ENCODE measurements at regions not wholly inside any gene's neighbourhood (a gene's known extent, or its start where the extent isn't known, plus 50 kb on each side); places are given as distances from the start of the nearest gene placed in this dataset.

DNA sequence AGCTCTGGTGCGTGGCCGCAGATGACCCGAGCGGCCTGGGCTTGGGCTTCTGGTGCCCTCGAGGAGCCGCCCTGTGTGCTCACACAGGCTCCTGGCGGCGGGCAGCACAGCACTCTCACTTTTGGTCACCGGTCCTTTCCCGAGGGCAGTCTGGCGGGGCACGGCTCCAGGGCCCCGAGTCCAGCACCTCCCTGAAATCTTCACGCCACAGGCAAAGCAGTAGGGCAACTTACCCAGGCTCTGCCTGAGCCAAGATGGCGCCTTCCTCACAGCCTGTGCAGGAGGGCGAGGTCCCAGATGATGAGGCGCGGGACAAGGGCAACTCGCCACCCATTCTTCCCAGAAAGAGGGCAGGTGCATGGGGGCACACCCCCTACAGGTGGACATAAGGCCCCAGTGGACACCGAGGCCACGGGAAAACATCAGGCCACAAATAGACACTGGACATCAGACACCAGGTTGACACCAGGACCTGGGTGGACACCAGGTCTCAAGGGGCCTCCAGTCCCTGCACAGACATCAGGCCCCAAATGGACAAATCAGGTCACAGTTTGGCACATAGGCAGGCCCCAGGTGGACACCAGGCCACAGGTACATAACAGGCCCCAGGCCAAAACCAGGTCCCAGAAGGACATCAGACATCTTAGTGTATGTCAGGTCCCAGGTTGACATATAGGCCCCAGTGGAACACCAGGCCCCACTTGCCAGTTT is 57.6 kb upstream of the SEPTIN5 start:
- Histone ChIP-seq H3K27me3 (no peaks in the 10 kb centered on the region), H3K4me3 (no peak overlapping the region), H3K9me3 (no peaks in the 10 kb centered on the region), H3K36me3 (replicated peaks in 1 of 2; ENCODE audit: insufficient read depth in 1 of 2, low read depth in 2 of 2) (no peaks in the 10 kb centered on the region), H3K27ac (no peak overlapping the region), H3K4me1 (no peaks in the 10 kb centered on the region)
- ATAC-seq (no peak), DNase-seq (no peak)
- TF ChIP-seq POLR2A (IDR thresholded peaks at IDR 0.05) = no peak
- TF ChIP-seq, protein P1, sequence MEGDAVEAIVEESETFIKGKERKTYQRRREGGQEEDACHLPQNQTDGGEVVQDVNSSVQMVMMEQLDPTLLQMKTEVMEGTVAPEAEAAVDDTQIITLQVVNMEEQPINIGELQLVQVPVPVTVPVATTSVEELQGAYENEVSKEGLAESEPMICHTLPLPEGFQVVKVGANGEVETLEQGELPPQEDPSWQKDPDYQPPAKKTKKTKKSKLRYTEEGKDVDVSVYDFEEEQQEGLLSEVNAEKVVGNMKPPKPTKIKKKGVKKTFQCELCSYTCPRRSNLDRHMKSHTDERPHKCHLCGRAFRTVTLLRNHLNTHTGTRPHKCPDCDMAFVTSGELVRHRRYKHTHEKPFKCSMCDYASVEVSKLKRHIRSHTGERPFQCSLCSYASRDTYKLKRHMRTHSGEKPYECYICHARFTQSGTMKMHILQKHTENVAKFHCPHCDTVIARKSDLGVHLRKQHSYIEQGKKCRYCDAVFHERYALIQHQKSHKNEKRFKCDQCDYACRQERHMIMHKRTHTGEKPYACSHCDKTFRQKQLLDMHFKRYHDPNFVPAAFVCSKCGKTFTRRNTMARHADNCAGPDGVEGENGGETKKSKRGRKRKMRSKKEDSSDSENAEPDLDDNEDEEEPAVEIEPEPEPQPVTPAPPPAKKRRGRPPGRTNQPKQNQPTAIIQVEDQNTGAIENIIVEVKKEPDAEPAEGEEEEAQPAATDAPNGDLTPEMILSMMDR (IDR thresholded peaks at IDR 0.05) = no peak
- 91 to 95% methylated on average over 4 to 12 of the region's 21 CpGs for WGBS, 2 donors
- intact Hi-C loops (cut with DNase I) = no loop called here

DNA sequence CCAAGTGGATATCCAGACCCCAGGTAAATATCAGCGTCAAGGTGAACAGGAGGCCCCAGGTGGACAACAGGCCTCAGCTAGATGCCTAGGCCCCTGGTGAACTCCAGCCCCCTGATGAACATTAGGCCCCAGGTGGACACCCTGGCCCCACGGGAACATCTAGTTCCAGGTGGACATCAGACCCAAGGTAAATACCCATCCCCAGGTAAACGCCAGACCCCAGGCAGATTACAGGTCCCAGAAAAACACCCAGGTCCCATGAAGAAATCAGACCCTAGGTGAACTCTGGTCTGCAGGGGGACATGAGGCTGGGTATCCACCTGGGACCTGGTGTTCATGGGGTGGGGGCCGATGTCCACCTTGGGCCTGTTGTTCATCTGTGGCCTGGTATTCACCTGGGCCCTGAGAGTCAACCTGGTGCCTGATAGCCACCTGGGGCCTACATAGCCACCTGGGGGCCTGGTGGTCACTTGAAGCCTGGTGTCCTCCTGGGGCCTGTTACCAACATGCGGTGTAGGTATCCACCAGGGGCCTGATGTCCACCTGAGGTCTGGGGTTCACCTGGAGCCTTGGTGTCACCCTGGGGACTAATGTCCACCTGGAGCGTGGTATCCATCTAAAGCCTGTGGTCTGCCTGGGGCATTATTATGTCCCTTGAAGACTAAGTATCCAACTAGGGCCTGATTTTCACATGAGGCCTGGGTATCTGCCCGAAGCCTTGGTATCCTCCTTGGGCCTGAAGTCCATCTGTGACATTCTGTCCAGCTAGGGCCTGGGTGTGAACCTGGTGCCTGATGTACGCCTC is 56.8 kb upstream of the SEPTIN5 start:
- no peak for DNase-seq
- Histone ChIP-seq H3K27me3 (no peaks in the 10 kb centered on the region), H3K27ac (no peak overlapping the region), H3K4me3 (no peak overlapping the region), H3K4me1 (no peaks in the 10 kb centered on the region), H3K36me3 (replicated peaks in 1 of 2; ENCODE audit: insufficient read depth in 1 of 2, low read depth in 2 of 2) (no peaks in the 10 kb centered on the region), H3K9me3 (no peaks in the 10 kb centered on the region)
- TF ChIP-seq, protein P1 (IDR thresholded peaks at IDR 0.05) = no peak
- TF ChIP-seq POLR2A (IDR thresholded peaks at IDR 0.05) = no peak
- WGBS, 2 donors = 91 to 95% methylated on average over 4 to 7 of the region's 8 CpGs
- no peak for ATAC-seq
- intact Hi-C loops (cut with DNase I) = no loop called here

DNA sequence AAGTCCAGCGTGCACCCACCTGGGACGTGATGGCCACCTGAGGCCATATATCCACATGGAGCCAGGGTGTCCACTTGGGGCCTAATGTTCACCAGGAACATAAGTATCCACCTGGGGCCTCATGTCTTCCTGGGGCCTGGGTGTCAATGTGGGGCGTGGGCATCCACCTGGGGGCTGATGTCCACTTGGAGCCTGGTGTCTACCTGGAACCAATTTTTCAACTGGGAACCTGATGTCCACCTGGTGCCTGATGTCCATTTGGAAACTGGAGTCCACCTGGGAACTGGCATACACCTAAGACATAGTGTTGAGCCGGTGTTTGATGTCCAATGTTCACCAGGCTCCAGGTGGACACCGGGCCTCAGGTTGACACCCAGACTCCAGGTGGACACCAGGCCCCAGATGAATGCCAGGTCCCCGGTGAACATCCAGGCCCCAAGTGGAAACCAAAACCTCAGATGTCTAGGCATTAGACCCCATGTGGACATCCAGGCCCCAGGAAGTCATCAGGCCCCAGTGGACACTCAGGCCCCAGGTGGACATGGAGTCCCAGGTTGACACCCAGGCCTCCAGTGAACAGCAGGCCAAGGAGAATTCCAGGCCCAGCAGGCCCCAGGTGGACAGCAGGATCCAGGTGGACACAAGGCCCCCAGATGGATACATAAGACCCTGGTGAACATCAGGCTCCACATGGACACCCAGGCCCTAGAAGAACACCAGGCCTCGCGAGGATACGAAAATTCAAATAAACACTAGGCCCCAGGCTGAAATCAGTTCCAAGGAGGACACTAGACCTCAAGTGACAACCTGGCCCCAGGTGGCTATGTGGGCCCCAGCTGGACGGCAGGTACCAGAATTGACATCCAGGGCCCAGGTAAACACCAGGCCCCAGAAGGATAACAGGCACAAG is 56.0 kb upstream of the SEPTIN5 start:
- Histone ChIP-seq H3K27ac (no peak overlapping the region), H3K9me3 (no peaks in the 10 kb centered on the region), H3K36me3 (replicated peaks in 1 of 2; ENCODE audit: insufficient read depth in 1 of 2, low read depth in 2 of 2) (no peaks in the 10 kb centered on the region), H3K4me1 (no peaks in the 10 kb centered on the region), H3K4me3 (no peak overlapping the region), H3K27me3 (no peaks in the 10 kb centered on the region)
- WGBS, 2 donors = 93 to 95% methylated on average over 5 to 10 of the region's 10 CpGs
- ATAC-seq (no peak), DNase-seq (no peak)
- intact Hi-C loops (cut with DNase I) = no loop called here
- no peak for TF ChIP-seq POLR2A (IDR thresholded peaks at IDR 0.05)
- TF ChIP-seq, protein P1 (IDR thresholded peaks at IDR 0.05) = no peak

DNA sequence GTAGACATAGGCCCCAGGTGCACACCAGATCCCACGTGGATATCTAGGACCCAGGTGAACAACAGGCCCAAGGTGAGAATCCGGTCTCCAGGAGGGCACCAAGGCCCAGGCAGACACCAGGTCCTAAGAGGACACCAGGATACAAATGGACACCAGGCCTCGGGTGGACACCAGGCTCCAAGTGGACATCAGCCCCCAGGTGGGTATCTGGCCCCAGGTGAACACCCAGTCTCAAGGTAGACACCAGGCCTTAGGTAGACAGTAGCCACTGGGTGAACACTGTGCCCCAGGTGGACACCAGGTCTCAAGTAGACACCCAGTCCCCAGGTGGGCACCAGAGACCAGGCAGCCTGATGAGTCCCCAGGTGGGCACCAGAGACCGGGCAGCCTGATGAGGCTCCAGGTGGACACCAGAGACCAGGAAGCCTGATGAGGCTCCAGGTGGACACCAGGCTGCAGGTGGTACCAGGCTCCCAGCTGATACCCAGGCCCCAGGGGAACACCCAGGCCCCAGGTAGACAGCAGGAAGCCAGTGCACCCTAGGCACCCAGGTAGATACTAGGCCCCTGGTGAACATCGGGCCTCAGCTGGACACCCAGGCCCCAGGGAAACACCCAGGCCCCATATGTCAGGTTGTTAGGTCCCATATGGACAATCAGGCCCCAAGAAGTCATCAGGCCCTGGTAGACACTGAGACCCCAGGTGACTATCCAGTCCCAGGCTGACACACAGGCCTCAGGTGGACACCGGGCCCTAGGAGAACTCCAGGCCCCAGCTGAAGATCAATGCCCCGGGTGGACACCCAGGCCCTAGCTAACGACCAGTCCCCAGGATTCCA is 55.1 kb upstream of the SEPTIN5 start:
- Histone ChIP-seq H3K4me3 (no peak overlapping the region), H3K27ac (no peak overlapping the region), H3K4me1 (no peaks in the 10 kb centered on the region), H3K9me3 (no peaks in the 10 kb centered on the region), H3K36me3 (replicated peaks in 1 of 2; ENCODE audit: insufficient read depth in 1 of 2, low read depth in 2 of 2) (no peaks in the 10 kb centered on the region), H3K27me3 (no peaks in the 10 kb centered on the region)
- no peak for DNase-seq
- WGBS, 2 donors = 89% methylated on average over 8 of the region's 8 CpGs; no CpG with 5 or more reads in 1 of the 2 donors
- intact Hi-C loops (cut with DNase I) = no loop called here
- TF ChIP-seq POLR2A (IDR thresholded peaks at IDR 0.05) = no peak
- TF ChIP-seq, protein P1 (IDR thresholded peaks at IDR 0.05) = no peak
- no peak for ATAC-seq
